ENCODE measurements at regions not wholly inside any gene's neighbourhood (a gene's known extent, or its start where the extent isn't known, plus 50 kb on each side); places are given as distances from the start of the nearest gene placed in this dataset.

DNA sequence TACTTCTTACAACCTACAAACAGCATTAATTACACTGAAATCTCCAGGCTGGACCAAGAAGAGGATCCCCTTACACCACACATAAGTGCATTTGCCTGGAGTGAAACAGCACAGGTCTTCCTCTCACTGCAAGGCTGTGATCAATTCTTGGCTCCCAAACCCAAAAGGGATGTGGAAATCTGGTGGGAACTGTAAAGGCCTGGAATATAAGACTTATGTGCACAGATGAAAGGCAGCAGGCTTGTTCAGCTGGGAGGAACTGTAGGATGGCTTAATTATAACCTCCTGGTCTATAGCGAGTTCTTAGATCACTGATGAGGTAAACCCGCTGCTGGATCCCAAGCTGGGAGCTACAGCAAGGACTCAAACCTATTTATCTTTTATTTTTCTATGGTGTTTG is 182.9 kb upstream of the TNC start:
- in situ Hi-C loops (cut with HindIII; ENCODE audit: low pct_unique_long_range_greater_than_20kb, low sequenced_read_pairs), result no loop called here
- no peaks in the 10 kb centered on the region for H3K9me3 ChIP-seq (ENCODE audit: control insufficient read depth, insufficient read depth, low read depth, low read length)
- H3K27me3 ChIP-seq (ENCODE audit: control insufficient read depth, insufficient read depth, low read length), result no peaks in the 10 kb centered on the region
- H3K27ac ChIP-seq (ENCODE audit: low read length), result no peak overlapping the region
- POLR2A ChIA-PET, result no interaction called here
- TF ChIP-seq, protein P1, sequence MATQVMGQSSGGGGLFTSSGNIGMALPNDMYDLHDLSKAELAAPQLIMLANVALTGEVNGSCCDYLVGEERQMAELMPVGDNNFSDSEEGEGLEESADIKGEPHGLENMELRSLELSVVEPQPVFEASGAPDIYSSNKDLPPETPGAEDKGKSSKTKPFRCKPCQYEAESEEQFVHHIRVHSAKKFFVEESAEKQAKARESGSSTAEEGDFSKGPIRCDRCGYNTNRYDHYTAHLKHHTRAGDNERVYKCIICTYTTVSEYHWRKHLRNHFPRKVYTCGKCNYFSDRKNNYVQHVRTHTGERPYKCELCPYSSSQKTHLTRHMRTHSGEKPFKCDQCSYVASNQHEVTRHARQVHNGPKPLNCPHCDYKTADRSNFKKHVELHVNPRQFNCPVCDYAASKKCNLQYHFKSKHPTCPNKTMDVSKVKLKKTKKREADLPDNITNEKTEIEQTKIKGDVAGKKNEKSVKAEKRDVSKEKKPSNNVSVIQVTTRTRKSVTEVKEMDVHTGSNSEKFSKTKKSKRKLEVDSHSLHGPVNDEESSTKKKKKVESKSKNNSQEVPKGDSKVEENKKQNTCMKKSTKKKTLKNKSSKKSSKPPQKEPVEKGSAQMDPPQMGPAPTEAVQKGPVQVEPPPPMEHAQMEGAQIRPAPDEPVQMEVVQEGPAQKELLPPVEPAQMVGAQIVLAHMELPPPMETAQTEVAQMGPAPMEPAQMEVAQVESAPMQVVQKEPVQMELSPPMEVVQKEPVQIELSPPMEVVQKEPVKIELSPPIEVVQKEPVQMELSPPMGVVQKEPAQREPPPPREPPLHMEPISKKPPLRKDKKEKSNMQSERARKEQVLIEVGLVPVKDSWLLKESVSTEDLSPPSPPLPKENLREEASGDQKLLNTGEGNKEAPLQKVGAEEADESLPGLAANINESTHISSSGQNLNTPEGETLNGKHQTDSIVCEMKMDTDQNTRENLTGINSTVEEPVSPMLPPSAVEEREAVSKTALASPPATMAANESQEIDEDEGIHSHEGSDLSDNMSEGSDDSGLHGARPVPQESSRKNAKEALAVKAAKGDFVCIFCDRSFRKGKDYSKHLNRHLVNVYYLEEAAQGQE (IDR thresholded peaks at IDR 0.05; ENCODE audit: insufficient read depth in 1 of 2, low read depth in 2 of 2, low read length in 1 of 2), result no peak
- no peaks in the 10 kb centered on the region for H3K36me3 ChIP-seq (ENCODE audit: control insufficient read depth, insufficient read depth, low read length)
- DNase-seq (ENCODE audit: low read depth, low spot score) (no peak), ATAC-seq (no peak)
- no peaks in the 10 kb centered on the region for H3K4me1 ChIP-seq (ENCODE audit: control insufficient read depth, insufficient read depth, low read length)
- BruUV-seq (replicated peaks), result no TSS peak
- CTCF ChIA-PET, result no interaction called here
- H3K4me3 ChIP-seq (ENCODE audit: low read depth in 2 of 2, low read length in 2 of 2), result no peak overlapping the region
- intact Hi-C loops (cut with micrococcal nuclease; ENCODE audit: unreplicated experiment), result no loop called here

- ATAC-seq, result no peak
- Histone ChIP-seq H3K27me3 (ENCODE audit: control insufficient read depth, insufficient read depth, low read length) (no peaks in the 10 kb centered on the region), H3K4me1 (ENCODE audit: control insufficient read depth, insufficient read depth, low read length) (no peaks in the 10 kb centered on the region), H3K36me3 (ENCODE audit: control insufficient read depth, insufficient read depth, low read length) (no peaks in the 10 kb centered on the region), H3K27ac (ENCODE audit: low read length) (no peak overlapping the region), H3K4me3 (ENCODE audit: low read depth in 2 of 2, low read length in 2 of 2) (no peak overlapping the region), H3K9me3 (ENCODE audit: control insufficient read depth, insufficient read depth, low read depth, low read length) (no peaks in the 10 kb centered on the region)
- DNase-seq (ENCODE audit: low read depth, low spot score), result no peak
- intact Hi-C loops (cut with micrococcal nuclease; ENCODE audit: unreplicated experiment), result no loop called here
- no TSS peak for BruUV-seq (replicated peaks)
- ChIA-PET CTCF (no interaction called here), POLR2A (no interaction called here)
- TF ChIP-seq, protein P2, sequence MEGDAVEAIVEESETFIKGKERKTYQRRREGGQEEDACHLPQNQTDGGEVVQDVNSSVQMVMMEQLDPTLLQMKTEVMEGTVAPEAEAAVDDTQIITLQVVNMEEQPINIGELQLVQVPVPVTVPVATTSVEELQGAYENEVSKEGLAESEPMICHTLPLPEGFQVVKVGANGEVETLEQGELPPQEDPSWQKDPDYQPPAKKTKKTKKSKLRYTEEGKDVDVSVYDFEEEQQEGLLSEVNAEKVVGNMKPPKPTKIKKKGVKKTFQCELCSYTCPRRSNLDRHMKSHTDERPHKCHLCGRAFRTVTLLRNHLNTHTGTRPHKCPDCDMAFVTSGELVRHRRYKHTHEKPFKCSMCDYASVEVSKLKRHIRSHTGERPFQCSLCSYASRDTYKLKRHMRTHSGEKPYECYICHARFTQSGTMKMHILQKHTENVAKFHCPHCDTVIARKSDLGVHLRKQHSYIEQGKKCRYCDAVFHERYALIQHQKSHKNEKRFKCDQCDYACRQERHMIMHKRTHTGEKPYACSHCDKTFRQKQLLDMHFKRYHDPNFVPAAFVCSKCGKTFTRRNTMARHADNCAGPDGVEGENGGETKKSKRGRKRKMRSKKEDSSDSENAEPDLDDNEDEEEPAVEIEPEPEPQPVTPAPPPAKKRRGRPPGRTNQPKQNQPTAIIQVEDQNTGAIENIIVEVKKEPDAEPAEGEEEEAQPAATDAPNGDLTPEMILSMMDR (IDR thresholded peaks at IDR 0.05), result no peak
- TF ChIP-seq SIN3A (IDR thresholded peaks at IDR 0.05; ENCODE audit: borderline replicate concordance, insufficient read depth, low read depth, low read length) (no peak), POLR2AphosphoS5 (IDR thresholded peaks at IDR 0.05; ENCODE audit: low read depth, low read length) (no peak), TCF7L2 (IDR thresholded peaks at IDR 0.05; ENCODE audit: low read depth, low read length) (no peak)
- TF ChIP-seq, protein P1 (IDR thresholded peaks at IDR 0.05; ENCODE audit: insufficient read depth in 1 of 2, low read depth in 2 of 2, low read length in 1 of 2), result no peak
- in situ Hi-C loops (cut with HindIII; ENCODE audit: low pct_unique_long_range_greater_than_20kb, low sequenced_read_pairs), result no loop called here
Observed at GRCh38 chr9:115301581-115301980, 183.6 kb upstream of the TNC start.
